ENCODE measurements at regions not wholly inside any gene's neighbourhood (a gene's known extent, or its start where the extent isn't known, plus 50 kb on each side); places are given as distances from the start of the nearest gene placed in this dataset.
A peak's percentile ranks its signal among the peaks of the same experiment; 100 is the strongest.
"Not testable (repeated sequence)": the region's sequence is repeated elsewhere in the genome, so short reads cannot be mapped to it uniquely, and the experiment has no call there.

DNA sequence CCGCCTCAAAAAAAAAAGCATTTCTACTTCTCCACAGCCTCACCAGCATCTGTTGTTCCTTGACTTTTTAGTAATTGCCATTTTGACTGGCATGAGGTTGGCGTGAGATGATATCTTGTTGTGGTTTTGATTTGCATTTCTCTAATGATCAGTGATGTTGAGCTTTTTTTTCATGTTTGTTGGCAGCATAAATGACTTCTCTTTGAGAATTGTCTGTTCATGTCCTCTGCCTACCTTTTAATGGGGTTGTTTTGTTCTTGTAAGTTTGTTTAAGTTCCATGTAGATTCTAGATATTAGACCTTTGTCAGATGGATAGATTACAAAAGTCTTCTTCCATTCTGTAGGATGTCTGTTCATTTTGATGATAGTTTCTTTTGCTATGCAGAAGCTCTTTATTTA lies 182.9 kb downstream of the FOXG1 start:
- no peak for DNase-seq

DNA sequence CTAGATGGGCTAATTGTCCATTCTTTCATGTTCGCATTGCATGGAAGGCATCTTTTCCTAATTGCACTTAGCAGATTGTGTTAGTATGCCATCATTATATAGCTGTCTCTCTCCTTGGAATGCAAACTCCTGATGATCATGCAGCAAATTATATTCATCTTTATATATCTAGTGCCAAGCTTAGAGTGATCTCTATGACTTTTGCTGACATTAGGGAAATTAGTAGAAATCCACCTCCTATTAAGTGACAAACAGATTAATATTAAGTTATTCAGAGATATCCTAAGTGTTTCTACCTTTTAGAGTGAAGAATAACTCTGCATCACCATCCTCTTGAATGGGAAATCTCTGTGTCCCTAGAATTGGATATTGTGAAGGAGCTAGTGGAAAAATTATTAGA lies 185.6 kb downstream of the FOXG1 start:
- no peak for DNase-seq

DNA sequence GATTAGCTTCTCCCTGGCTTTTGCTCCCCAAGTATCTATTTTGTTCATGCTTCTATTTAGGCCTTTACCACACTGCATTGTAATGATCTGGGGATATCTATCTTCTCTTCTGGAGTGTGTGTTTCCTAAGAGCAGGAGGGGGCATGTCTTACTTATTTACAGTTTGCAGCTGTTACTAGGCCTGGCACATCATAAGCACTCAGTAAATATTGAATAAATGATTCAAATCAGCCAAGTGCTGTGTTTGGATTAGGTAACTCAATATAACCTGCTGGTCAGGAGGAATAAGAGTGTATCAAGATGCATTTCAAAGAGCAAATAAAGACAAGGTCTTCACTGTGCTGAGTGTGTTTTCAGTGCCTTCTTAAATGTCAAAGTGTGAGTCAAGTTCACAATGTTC lies 186.1 kb downstream of the FOXG1 start:
- peak; percentile 35 to 66 for DNase-seq

DNA sequence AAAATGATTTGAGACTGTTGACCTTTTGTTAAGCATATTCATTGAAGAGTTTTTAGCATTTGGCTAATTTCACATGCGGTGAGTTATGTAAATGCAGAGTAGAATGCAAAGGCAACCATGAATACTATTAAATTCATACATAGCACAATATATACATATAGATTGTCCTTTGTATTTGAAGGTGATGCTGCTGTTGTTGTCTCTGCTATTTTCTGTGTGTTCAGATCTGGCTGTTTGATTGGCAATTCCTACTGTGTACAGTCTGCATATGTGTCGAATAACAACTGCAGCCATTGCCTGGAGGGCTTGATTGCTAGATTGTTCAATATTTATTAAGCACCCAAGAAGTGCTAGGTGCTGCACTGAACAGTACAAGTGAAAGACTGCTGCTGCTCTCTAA lies 187.4 kb downstream of the FOXG1 start:
- DNase-seq = no peak

DNA sequence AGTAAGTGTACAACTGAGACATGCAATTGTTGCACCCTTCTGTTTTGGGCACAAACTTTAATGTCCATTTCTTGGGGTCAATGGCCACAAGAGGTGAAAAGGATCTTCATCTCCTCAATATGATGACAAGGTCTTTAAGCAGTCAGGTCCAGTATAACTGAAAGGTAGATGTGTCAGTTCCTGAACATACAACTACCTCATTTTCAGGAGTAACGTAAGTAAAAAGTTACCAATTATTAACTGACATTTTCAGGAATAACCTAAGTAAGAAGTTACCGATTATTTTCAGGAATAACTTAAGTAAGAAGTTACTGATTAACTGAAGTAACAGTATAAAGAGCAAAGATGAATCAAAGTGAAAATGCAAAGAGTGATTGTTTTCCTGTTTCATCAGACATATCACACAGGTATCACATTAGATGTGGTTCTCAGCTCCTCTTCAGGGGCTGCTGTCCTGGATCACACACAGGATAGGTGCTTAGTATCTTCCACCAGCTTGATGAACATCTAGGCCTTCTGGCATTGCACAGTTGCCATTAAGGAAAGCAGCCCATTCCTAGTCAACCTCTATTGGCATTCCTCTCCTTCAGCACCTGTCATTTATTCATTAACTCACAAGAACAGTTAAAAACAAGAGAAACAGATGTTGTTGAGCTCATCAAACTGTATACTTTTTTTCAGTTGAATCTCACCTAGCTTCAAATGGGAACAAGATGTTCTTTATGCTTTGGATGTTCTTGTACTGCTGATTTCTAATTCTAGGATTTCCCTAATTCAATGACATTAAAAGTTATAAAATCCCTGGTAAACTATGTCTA lies 200.0 kb downstream of the FOXG1 start:
- DNase-seq = no peak

DNA sequence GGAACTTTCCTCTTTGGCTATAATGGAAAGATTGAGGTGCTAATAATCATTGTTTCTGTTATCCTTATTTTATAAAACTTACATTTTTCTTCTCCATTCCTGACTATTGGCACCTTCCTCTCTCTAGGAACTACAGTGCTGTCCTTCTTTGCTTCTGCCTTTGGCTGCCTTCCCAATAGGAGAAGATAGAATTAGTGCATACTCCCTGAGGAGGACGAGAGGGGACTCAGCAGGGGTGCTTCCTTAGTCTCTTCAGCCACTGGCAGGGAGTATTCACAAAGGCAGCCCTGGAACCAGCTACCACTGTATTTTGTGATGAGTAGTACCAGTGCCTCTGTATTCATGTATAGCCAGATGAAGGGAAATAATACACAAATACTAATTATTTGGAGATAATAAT lies 208.5 kb downstream of the FOXG1 start:
- DNase-seq = no peak

DNA sequence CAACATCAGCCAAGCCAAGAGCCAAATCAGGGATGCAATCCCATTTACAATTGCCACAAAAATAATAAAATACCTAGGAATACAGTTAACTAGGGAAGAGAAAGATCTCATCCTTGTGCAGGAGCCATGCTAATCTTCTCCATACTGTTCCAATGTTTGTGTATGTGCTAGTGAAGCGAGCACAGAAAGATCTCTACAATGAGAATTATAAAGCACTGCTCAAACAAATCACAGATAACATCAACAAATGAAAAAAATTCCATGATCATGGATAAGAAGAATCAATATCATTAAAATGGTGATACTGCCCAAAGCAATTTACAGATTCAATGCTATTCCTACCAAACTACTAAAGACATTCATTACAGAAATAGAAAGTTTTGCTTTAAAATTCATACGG lies 215.6 kb downstream of the FOXG1 start:
- DNase-seq = no peak

DNA sequence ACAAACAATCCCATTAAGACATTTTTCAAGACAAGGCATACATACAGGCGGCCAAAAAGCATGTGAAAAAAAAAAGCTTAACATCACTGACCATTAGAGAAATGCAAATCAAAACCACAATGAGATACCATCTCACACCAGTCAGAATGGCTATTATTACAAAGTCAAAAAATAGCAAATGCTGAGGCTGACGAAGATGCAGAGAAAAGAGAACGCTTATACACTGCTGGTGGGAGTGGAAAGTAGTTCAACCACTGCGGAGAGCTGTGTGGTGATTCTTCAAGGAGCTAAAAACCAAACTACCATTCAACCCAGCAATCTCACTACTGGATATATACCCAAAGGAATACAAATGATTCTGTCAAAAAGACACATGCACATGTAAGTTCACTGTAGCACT lies 216.7 kb downstream of the FOXG1 start:
- DNase-seq = no peak

DNA sequence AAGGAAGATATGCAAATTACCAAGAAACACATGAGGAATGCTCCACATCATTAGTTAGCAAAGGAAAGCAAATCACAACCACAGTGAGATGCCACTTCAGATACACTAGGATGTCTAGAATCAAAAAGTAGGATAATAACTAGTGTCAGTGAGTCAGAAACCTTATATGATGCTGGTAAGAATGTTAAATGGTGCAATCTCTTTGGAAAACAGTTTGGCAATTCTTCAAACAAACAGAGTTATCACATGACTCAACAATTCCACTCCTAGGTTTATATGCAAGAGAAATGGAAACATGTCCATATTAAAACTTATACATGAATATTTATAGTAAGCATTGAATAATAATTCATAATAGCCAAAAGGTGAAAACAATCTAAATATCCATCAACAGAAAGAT lies 220.9 kb downstream of the FOXG1 start:
- DNase-seq = no peak

DNA sequence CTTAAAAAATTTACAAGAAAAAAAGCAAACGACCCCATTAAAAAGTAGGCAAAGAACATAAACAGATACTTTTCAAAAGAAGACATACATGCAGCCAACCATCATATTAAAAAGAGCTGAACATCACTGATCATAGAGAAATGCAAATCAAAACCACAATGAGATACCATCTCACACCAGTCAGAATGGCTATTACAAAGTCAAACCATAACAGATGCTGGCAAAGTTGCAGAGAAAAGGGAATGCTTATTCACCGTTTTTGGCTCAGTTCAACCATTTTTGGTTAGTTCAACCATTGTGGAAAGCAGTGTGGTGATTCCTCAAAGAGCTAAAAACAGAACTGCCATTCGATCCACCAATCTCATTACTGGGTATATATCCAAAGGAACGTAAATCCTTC lies 230.6 kb downstream of the FOXG1 start:
- not testable (repeated sequence) for DNase-seq

DNA sequence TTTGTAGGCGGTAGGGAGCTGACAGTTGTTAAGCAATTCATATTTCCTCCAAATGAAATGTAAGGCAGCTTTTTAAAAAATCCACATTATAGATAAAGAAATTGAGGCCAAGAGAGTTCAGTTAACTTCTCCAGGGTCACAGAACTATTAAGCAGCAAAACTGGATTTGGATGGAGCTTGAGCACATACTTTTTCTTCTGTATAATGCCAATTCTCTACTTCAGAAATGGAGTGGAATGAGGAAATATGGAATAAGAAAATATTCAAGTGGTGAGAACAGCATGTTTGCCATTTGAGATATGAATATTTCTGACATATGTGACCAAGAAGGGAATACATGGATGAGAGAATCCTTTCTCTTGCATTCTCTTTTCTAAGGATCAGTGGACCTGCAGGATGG lies 233.1 kb downstream of the FOXG1 start:
- no peak for DNase-seq

DNA sequence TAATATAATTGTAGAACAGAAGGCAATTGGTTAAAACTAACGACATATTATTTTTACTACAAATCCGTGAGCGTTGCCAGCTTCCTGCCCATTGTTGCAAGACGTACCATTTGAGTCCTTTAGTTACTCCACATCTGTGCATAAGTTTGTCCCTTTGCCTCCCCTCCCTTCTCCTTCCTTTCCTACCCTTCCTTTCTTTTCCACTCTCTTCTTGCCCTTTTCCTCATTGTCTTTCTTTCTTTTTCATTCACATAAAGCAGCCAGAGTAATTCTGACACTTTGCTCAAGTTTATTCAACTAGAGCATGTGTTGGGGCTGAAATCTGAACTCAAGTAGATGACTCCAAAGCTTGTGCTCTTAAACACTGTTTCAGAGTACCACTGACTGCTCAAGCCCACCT lies 239.1 kb downstream of the FOXG1 start:
- DNase-seq = no peak

DNA sequence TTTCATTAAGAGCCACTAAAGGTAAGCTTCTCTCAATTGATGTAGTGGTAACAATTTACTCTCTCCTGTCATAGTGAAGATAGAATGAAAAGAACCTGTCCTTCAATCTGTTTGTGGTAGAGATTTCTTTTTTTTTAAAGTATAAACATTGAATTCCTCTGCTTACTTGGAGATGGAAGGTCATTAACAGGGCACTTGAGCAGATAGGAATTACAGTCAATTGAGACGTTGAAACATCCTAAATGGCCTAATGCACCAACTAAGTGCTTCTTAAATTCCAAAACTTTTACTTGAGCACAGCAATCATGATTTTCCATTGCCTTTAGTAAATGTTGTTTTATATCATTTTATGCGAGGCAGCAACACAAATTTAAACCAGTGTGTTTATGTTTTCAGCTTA lies 241.4 kb downstream of the FOXG1 start:
- no peak for DNase-seq

DNA sequence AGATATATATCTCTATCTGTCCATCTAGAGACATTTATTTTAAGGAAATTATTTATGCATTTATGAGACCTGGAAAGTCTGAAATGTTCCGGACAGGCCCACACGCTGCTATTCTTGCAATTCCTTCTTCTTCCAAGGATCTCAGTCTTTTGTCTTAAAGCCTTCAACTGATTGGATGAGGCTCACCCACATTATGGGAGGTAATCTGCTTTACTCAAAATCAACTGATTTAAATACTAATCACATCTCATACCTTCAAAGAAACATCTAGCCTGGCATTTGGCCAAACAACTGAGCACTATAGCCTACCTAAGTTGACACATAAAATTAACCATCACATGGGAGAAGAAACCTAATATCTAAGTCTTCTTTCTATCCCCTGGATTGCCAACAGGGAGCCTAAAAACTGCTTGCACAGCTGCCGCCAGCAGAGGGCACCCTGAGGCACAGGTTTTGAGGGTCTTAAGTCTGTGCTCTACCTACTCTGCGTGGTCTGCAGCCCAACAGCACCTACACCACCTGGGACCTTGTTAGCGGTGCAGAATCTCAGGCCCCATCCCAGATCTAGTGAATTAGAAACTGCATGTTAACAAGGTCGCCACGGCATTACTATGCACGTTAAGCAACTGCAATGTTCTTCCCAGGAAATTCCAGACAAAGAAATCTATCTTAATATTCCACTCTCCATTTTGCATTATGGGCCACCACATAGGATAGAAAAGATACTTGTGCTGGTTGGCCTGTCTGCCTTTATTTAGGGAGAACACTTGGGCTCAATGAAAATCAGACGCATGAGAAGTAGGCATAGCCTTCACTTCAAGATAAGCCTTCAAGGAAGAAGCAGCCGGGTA lies 249.7 kb downstream of the FOXG1 start:
- DNase-seq = peak; percentile 56 to 57

DNA sequence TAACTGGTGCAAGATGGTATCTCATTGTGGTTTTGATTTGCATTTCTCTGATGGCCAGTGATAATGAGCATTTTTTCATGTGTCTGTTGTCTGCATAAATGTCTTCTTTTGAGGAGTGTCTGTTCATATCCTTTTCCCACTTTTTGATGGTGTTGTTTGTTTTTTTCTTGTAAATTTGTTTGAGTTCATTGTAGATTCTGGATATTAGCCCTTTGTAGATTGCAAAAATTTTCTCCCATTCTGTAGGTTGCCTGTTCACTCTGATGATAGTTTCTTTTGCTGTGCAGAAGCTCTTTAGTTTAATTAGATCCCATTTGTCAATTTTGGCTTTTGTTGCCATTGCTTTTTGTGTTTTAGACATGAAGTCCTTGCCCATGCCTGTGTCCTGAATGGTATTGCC lies 256.9 kb downstream of the FOXG1 start:
- not testable (repeated sequence) for DNase-seq

DNA sequence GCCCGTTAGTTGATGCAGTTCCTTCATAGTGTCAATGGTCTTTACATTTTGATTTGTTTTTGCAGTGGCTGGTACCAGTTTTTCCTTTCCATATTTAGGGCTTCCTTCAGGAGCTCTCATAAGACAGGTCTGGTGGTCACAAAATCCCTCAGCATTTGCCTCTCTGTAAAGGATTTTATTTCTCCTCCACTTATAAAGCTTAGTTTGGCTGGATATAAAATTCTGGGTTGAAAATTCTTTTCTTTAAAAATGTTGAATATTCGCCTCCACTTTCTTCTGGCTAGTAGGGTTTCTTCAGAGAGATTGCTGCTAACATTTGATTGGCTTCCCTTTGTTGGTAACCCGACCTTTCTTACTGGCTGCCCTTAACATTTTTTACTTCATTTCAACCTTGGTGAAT lies 260.9 kb downstream of the FOXG1 start:
- not testable (repeated sequence) for DNase-seq

DNA sequence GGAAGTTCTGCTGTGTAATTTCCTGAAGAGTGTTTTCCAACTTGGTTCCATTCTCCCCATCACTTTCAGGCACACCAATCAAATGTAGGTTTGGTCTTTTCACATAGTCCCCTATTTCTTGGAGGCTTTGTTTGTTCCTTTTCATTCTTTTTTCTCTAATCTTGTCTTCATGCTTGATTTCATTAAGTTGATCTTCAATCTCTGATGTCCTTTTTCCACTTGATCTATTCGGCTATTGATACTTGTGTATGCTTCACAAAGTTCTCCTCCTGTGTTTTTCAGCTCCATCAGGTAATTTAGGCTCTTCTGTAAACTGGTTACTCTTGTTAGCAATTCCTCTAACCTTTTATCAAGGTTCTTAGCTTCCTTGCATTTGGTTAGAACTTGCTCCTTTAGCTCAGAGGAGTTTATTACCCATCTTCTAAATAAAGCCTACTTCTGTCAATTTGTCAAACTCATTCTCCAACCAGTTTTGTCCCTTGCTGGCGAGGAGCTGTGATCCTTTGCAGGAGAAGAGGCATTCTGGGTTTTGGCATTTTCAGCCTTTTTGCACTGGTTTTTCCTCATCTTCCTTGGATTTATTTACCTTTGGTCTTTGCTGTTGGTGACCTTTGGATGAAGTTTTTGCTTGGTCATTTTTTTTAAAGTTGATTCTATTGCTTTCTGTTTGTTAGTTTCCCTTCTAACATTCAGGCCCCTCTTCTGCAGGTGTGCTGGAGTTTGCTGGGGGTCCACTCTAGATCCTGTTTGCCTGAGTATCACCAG lies 261.5 kb downstream of the FOXG1 start:
- DNase-seq = not testable (repeated sequence)

DNA sequence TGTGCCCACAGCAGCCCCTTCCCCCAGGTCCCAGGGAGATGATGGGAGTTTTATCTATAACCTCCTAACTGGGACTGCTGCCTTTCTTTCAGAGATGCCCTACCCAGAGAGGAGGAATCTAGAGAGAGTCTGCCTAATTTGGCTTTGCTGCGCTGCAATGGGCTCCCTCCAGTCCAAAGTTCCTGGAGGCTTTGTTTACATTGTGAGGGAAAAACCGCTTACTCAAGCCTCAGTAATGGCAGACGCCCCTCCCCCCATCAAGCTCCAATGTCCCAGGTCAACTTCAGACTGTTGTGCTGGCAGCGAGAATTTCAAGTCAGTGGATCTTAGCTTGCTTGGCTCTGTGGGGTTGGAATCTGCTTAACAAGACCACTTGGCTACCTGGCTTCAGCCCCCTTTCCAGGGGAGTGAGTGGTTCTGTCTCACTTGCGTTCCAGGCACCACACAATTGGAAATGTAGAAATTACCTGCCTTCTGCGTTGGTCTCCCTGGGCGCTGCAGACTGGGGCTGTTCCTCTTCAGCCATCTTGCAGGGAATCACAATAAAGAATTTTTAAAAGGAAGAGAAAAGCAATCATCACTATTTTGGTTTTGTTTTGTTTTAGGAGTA lies 262.5 kb downstream of the FOXG1 start:
- DNase-seq = no peak

DNA sequence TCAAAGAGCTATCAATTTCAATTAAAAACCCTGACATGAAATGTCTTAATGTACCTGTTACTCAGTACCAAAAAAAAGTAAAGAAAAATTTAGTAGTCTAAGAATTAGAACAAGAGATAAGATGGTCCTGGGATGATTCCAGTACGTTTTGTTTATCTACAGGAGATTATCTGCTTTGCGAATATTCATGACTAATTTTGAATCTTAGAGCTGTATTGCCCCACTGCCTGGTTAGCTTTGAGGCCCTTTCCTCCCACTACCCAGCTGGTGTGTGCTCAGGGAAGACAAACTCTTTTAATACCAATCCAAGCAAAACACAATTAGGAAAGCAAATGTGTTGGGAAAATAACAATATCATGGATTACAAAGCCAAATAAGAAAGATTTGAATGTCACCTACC lies 263.5 kb downstream of the FOXG1 start:
- DNase-seq = no peak

DNA sequence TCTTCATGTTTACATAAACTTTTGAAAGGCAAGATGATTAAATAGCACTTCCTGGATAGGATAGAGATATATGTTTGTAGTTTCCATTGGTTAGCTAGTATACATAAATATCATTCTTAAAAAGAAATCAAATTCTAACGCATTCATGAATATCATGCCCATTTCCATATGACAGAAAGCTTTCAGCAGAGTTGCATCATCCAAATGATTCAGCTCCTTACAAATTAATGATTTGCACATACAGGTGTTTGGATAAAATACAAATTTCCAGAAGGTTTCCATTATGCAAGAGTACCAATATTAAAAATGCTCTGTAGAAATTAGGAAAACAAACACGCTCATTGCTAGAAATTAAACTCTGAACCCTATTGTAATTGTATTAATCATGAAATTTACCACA lies 264.4 kb downstream of the FOXG1 start:
- no peak for DNase-seq

DNA sequence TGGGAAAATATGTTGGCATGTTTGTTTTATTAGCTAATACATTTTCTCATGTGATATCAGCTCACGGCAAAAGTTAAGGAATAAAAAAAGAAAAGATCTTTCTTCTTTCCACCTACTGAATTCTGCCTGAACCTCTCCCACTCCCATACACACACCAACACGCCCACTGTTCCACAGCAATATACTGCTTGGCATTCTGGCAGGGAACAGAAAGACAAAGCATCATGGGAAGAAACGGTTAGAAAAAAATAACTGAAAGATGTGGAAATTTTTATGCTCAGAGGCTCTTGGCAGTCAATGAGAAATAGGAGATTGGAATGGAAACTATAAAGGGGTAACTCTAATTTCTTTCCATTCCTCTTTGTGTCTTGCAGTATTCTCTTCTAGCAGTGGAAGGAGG lies 268.5 kb downstream of the FOXG1 start:
- DNase-seq = no peak

DNA sequence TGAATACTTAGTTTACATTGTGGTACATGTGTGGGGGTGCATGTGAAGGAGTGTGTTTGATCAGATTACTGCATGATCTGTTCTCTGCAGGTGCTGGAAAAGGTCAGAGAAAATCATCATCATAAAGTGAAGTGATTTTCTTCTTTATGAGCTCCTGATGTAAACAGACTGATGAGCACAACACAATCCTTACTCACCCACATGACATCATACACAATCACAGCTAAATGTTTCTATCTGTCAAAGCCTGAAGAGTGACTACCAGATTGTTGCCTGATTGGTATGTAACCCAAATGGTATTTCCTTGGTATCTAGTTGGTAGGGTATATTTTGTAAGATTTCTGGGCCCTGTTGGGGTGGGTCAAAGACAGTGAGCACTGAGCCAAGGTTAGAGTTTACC lies 270.8 kb downstream of the FOXG1 start:
- peak in 1 of 2 experiments; percentile 10 for DNase-seq

DNA sequence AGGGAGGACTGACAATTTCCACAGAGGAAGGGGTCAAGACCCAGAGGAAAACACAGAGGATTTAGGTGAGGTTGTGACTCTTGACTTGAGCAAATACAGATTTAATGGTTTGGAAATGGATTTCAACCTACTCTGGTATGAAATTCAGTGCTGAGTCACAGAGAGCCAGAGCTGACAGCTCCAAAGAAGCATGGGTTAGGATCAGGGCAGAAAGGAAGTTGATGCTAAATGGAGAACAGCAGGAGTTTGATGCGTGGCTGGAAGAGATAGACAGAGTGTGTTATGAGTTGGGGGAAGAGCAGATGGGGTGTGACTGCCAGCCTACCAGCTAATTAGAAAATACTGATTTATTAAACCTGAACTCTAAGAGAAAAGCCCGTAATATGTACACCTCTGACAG lies 272.6 kb downstream of the FOXG1 start:
- DNase-seq = peak in 1 of 2 experiments; percentile 10
